BLaER1 treated with 17β-estradiol and CSF1 and Interleukin-3, amounts not matched to agents 10 nM and 100 nM (cell line): ENCODE measurements at regions not wholly inside any gene's neighbourhood (a gene's known extent, or its start where the extent isn't known, plus 50 kb on each side); places are given as distances from the start of the nearest gene placed in this dataset.
"Not testable (repeated sequence)": the region's sequence is repeated elsewhere in the genome, so short reads cannot be mapped to it uniquely, and the experiment has no call there.

Experiments used
- H3K27ac ChIP-seq, 11 experiments: shearing (Covaris generic); formaldehyde crosslinking; 2 replicates each; pipeline ENCODE4 v1.8.1; 2022
- H3K27me3 ChIP-seq, 11 experiments: shearing (Covaris generic); formaldehyde crosslinking; 2 replicates each; pipeline ENCODE4 v1.8.1; 2022
- H3K36me3 ChIP-seq, 11 experiments: shearing (Covaris generic); formaldehyde crosslinking; 2 replicates each; pipeline ENCODE4 v1.8.1; 2022
- H3K4me1 ChIP-seq, 10 experiments: shearing (Covaris generic); formaldehyde crosslinking; 2 replicates each; pipeline ENCODE4 v1.8.1; 2022
- H3K4me2 ChIP-seq, 11 experiments: shearing (Covaris generic); formaldehyde crosslinking; 2 replicates each; pipeline ENCODE4 v1.8.1; 2022
- H3K4me3 ChIP-seq, 10 experiments: shearing (Covaris generic); formaldehyde crosslinking; 2 replicates each; pipeline ENCODE4 v1.8.1; 2022
- H3K9ac ChIP-seq, 11 experiments: shearing (Covaris generic); formaldehyde crosslinking; 2 replicates each; pipeline ENCODE4 v1.8.1; 2022
- H3K9me3 ChIP-seq, 11 experiments: shearing (Covaris generic); formaldehyde crosslinking; replicated peaks in 1 of 11; 2 replicates each; pipeline ENCODE4 v1.8.1; 2022
- H4K20me1 ChIP-seq, 11 experiments: shearing (Covaris generic); formaldehyde crosslinking; 2 replicates each; pipeline ENCODE4 v1.8.1; 2022
- Cebpa-rat ChIP-seq, 11 experiments: shearing (Covaris generic); IDR thresholded peaks; 2 replicates each; pipeline ENCODE4 v1.8.1; 2022

- TF ChIP-seq Cebpa-rat (IDR thresholded peaks at IDR 0.05), result no peak
- no peaks in the 10 kb centered on the region for H4K20me1 ChIP-seq
- H3K9ac ChIP-seq, result no peak overlapping the region
- no peaks in the 10 kb centered on the region for H3K4me1 ChIP-seq
- H3K27me3 ChIP-seq, result no peaks in the 10 kb centered on the region
- peaks cover 0 to 77% (median 14%) of the 10 kb centered on the region in 11 experiments; a peak in 11 of 22 replicates for H3K36me3 ChIP-seq
- H3K27ac ChIP-seq, result no peak overlapping the region
- H3K9me3 ChIP-seq, result peaks cover 0 to 25% (median 15%) of the 10 kb centered on the region in 11 experiments; a peak in 20 of 22 replicates
- no peak overlapping the region for H3K4me3 ChIP-seq
- no peak overlapping the region; a peak in 1 of 22 replicates for H3K4me2 ChIP-seq
Measured at GRCh38 chr20:60187683-60188082, 229.5 kb downstream of the CDH26 start.

GRCh38 chr20:60191014-60191413 lies 232.8 kb downstream of the CDH26 start:
- Histone ChIP-seq H3K9ac (no peak overlapping the region), H3K36me3 (peaks cover 0 to 84% (median 7%) of the 10 kb centered on the region in 11 experiments; a peak in 11 of 22 replicates), H3K4me3 (no peak overlapping the region), H3K9me3 (peaks cover 5 to 39% (median 9%) of the 10 kb centered on the region in 11 experiments; a peak in 19 of 22 replicates), H3K4me1 (no peaks in the 10 kb centered on the region), H3K4me2 (no peak overlapping the region), H3K27ac (no peak overlapping the region), H3K27me3 (no peaks in the 10 kb centered on the region), H4K20me1 (no peaks in the 10 kb centered on the region)
- TF ChIP-seq Cebpa-rat (IDR thresholded peaks at IDR 0.05), result no peak

GRCh38 chr20:60192326-60192725 lies 234.1 kb downstream of the CDH26 start:
- H3K4me2 ChIP-seq, result no peak overlapping the region
- peaks cover 0 to 4% (median 1%) of the 10 kb centered on the region in 10 experiments; a peak in 5 of 20 replicates for H3K4me1 ChIP-seq
- H3K36me3 ChIP-seq, result peaks cover 0 to 87% (median 7%) of the 10 kb centered on the region in 11 experiments; a peak in 11 of 22 replicates
- no peak for TF ChIP-seq Cebpa-rat (IDR thresholded peaks at IDR 0.05)
- H3K27me3 ChIP-seq, result no peaks in the 10 kb centered on the region
- no peak overlapping the region for H3K9ac ChIP-seq
- no peak overlapping the region for H3K4me3 ChIP-seq
- no peaks in the 10 kb centered on the region for H4K20me1 ChIP-seq
- H3K9me3 ChIP-seq, result peaks cover 12 to 42% (median 21%) of the 10 kb centered on the region in 11 experiments; a peak in 19 of 22 replicates
- no peak overlapping the region for H3K27ac ChIP-seq

DNA sequence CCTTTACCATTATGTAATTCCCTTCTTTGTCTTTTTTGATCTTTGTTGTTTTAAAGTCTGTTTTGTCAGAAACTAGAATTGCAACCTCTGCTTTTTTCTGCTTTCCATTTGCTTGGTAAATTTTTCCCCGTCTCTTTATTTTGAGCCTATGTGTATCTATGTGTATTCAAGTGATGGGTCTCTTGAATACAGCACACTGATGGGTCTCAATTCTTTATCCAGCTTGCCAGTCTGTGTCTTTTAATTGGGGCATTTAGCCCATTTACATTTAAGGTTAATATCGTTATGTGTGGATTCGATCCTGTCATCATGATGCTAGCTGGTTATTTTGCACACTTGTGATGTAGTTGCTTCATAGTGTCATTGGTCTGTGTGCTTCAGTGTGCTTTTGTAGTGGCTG lies 240.9 kb downstream of the CDH26 start:
- H4K20me1 ChIP-seq, H3K4me2 ChIP-seq, H3K27me3 ChIP-seq, H3K27ac ChIP-seq, H3K4me3 ChIP-seq, H3K9ac ChIP-seq: not testable (repeated sequence)
- peaks cover 0 to 27% (median 18%) of the 10 kb centered on the region in 10 experiments; a peak in 16 of 20 replicates for H3K4me1 ChIP-seq
- peaks cover 42 to 59% (median 52%) of the 10 kb centered on the region in 11 experiments for H3K9me3 ChIP-seq
- peaks cover 0 to 98% (median 12%) of the 10 kb centered on the region in 11 experiments; a peak in 13 of 22 replicates for H3K36me3 ChIP-seq

GRCh38 chr20:60199866-60200265 lies 241.6 kb downstream of the CDH26 start:
- TF ChIP-seq Cebpa-rat (IDR thresholded peaks at IDR 0.05), result no peak
- H3K4me2 ChIP-seq, result peak overlapping the region in 8 of 11 experiments; percentile 27 to 64 (median 48); a peak in 10 of 22 replicates
- peaks cover 0 to 27% (median 18%) of the 10 kb centered on the region in 10 experiments; a peak in 16 of 20 replicates for H3K4me1 ChIP-seq
- H3K36me3 ChIP-seq, result peaks cover 0 to 97% (median 12%) of the 10 kb centered on the region in 11 experiments; a peak in 13 of 22 replicates
- no peak overlapping the region for H3K9ac ChIP-seq
- H3K27me3 ChIP-seq, result no peaks in the 10 kb centered on the region
- no peak overlapping the region for H3K4me3 ChIP-seq
- H4K20me1 ChIP-seq, result peaks cover 0 to 8% (median 0%) of the 10 kb centered on the region in 11 experiments; a peak in 3 of 22 replicates
- H3K9me3 ChIP-seq, result peaks cover 42 to 55% (median 50%) of the 10 kb centered on the region in 11 experiments
- no peak overlapping the region for H3K27ac ChIP-seq

- no peak overlapping the region for H3K4me3 ChIP-seq
- peak overlapping the region in 9 of 11 experiments; percentile 8 to 64 (median 43); a peak in 16 of 22 replicates for H3K4me2 ChIP-seq
- peaks cover 0 to 27% (median 18%) of the 10 kb centered on the region in 10 experiments; a peak in 16 of 20 replicates for H3K4me1 ChIP-seq
- H4K20me1 ChIP-seq, result peaks cover 0 to 8% (median 0%) of the 10 kb centered on the region in 11 experiments; a peak in 3 of 22 replicates
- no peaks in the 10 kb centered on the region for H3K27me3 ChIP-seq
- no peak for TF ChIP-seq Cebpa-rat (IDR thresholded peaks at IDR 0.05)
- H3K27ac ChIP-seq, result no peak overlapping the region
- peaks cover 41 to 52% (median 46%) of the 10 kb centered on the region in 11 experiments for H3K9me3 ChIP-seq
- H3K36me3 ChIP-seq, result peaks cover 0 to 91% (median 12%) of the 10 kb centered on the region in 11 experiments; a peak in 13 of 22 replicates
- H3K9ac ChIP-seq, result no peak overlapping the region
Measured at GRCh38 chr20:60200305-60200918, 242.2 kb downstream of the CDH26 start.

DNA sequence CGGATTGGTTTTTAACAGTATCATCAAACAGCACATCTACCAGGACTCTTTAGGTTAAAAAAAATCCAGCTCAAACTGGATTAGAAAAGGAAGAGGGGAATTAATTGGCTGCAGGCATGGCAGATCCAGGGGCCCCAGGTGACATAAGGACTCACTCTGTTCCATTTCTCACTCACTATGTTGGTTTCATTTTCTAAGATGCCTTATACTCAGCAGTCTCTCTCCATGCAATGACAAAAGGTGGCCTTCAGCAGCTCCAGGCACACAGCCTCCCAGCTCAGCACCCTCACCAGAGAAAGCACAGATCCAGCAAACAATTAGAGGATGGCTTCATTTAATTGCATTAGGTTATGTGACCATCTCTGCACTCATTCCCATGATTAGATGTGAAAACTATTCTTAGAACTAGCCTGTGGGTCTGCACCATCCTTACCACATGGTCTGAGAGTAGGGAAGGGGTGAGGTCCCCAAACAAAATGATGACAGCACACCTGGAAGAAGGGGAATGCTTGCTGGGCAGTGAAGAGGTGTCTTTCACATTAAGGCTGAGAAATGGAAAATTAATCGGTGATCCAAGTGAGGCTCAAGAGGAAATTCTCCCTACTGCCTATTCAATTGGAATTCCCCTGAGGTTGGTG lies 243.1 kb downstream of the CDH26 start:
- H3K4me3 ChIP-seq, result no peak overlapping the region
- peak overlapping the region in 8 of 11 experiments; percentile 27 to 64 (median 48); a peak in 13 of 22 replicates for H3K4me2 ChIP-seq
- H3K27ac ChIP-seq, result no peak overlapping the region

DNA sequence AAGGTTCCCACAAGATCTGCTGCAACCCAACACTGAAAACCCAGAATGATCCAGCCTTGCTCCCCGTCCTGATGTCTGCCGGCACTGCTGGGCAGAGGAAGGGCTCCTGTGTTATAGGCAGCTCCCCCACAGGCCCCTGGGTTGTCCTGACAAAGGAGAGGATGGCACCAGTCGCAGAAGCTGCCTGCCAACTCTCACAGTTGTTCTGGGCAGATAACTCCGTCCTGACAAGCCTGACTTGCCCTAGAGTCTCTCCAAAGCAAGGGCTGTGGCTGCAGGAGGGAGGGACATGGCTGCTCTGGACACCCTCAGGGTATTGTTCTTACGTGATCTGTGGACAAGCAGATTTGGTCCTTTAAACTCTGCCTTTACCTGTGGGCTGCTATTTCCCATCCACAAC lies 243.8 kb downstream of the CDH26 start:
- Histone ChIP-seq H3K36me3 (peaks cover 0 to 76% (median 12%) of the 10 kb centered on the region in 11 experiments; a peak in 12 of 22 replicates), H3K27me3 (no peaks in the 10 kb centered on the region), H3K4me2 (no peak overlapping the region), H3K4me1 (peaks cover 0 to 33% (median 22%) of the 10 kb centered on the region in 10 experiments; a peak in 16 of 20 replicates), H3K27ac (no peak overlapping the region), H3K9ac (no peak overlapping the region), H3K4me3 (no peak overlapping the region), H4K20me1 (peaks cover 0 to 20% (median 0%) of the 10 kb centered on the region in 11 experiments; a peak in 4 of 22 replicates), H3K9me3 (peaks cover 29 to 36% (median 31%) of the 10 kb centered on the region in 11 experiments)
- TF ChIP-seq Cebpa-rat (IDR thresholded peaks at IDR 0.05), result no peak

More for the DNA sequence above, 243.1 kb downstream of the CDH26 start:
- Histone ChIP-seq H3K36me3 (peaks cover 0 to 82% (median 12%) of the 10 kb centered on the region in 11 experiments; a peak in 12 of 22 replicates), H3K27me3 (no peaks in the 10 kb centered on the region), H4K20me1 (peaks cover 0 to 16% (median 0%) of the 10 kb centered on the region in 11 experiments; a peak in 4 of 22 replicates), H3K9me3 (peaks cover 33 to 43% (median 36%) of the 10 kb centered on the region in 11 experiments), H3K9ac (no peak overlapping the region), H3K4me1 (peaks cover 0 to 31% (median 21%) of the 10 kb centered on the region in 10 experiments; a peak in 16 of 20 replicates)
- no peak for TF ChIP-seq Cebpa-rat (IDR thresholded peaks at IDR 0.05)

- H3K4me2 ChIP-seq, result no peak overlapping the region
- peaks cover 15 to 22% (median 21%) of the 10 kb centered on the region in 11 experiments for H3K9me3 ChIP-seq
- H3K27ac ChIP-seq, result no peak overlapping the region
- no peak for TF ChIP-seq Cebpa-rat (IDR thresholded peaks at IDR 0.05)
- no peak overlapping the region for H3K4me3 ChIP-seq
- no peaks in the 10 kb centered on the region for H3K27me3 ChIP-seq
- H3K4me1 ChIP-seq, result peaks cover 0 to 38% (median 22%) of the 10 kb centered on the region in 10 experiments; a peak in 17 of 20 replicates
- peaks cover 0 to 73% (median 12%) of the 10 kb centered on the region in 11 experiments; a peak in 12 of 22 replicates for H3K36me3 ChIP-seq
- peaks cover 0 to 20% (median 0%) of the 10 kb centered on the region in 11 experiments; a peak in 5 of 22 replicates for H4K20me1 ChIP-seq
- no peak overlapping the region for H3K9ac ChIP-seq
Measured at GRCh38 chr20:60203451-60203850, 245.2 kb downstream of the CDH26 start.
